GM12873 (cell line): ENCODE measurements at regions not wholly inside any gene's neighbourhood (a gene's known extent, or its start where the extent isn't known, plus 50 kb on each side); places are given as distances from the start of the nearest gene placed in this dataset.
A peak's percentile ranks its signal among the peaks of the same experiment; 100 is the strongest.

Experiments
- TF ChIP-seq, protein P1 (sequence below): IDR thresholded peaks from 2 replicates; pipeline ENCODE4 v1.5.1; 2012; ENCODE audit warnings: low read depth, mild to moderate bottlenecking, moderate library complexity, low read length, control low read depth; ENCODE audit not compliant: insufficient read depth; ENCODE audit errors: missing control alignments

DNA sequence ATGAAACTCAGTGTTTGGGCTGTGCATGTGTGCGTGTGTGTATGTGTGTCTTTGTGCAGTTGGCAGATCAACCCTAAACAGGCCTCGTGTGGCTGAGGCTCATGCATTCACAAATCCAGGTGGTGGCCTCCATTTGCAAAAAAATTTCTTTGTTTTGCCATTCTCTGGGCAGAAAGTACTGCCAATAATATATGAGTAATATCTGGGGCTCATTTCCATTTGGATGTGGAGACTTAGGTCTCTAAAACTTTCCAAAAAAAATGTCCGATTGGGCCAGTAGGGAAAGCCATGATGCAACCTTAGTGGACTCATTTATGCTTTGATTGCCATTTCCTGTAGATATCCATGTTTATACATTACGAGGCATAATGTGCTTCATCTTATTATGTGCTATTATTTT is 77.9 kb upstream of the RPS23 start:
- TF ChIP-seq, protein P1, sequence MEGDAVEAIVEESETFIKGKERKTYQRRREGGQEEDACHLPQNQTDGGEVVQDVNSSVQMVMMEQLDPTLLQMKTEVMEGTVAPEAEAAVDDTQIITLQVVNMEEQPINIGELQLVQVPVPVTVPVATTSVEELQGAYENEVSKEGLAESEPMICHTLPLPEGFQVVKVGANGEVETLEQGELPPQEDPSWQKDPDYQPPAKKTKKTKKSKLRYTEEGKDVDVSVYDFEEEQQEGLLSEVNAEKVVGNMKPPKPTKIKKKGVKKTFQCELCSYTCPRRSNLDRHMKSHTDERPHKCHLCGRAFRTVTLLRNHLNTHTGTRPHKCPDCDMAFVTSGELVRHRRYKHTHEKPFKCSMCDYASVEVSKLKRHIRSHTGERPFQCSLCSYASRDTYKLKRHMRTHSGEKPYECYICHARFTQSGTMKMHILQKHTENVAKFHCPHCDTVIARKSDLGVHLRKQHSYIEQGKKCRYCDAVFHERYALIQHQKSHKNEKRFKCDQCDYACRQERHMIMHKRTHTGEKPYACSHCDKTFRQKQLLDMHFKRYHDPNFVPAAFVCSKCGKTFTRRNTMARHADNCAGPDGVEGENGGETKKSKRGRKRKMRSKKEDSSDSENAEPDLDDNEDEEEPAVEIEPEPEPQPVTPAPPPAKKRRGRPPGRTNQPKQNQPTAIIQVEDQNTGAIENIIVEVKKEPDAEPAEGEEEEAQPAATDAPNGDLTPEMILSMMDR: no peak

DNA sequence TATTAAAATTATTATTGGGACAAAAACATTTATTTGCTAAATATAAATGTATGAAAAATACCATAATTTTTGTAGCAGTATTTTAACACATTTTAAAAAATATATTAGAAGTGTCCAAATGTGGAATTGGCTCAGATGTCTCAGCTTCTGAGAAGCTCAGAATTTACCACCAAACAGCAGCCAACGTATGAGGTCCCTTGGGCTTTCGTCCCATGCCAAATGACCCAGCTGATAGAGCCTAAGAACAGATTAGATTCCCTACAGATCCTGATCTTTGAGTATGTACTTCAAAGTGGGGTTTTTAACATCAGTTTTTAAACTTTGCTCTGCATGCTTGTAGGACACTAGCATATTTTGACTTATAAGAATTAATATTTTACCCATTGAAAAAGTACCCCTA is 77.3 kb upstream of the RPS23 start:
- TF ChIP-seq, protein P1: no peak

DNA sequence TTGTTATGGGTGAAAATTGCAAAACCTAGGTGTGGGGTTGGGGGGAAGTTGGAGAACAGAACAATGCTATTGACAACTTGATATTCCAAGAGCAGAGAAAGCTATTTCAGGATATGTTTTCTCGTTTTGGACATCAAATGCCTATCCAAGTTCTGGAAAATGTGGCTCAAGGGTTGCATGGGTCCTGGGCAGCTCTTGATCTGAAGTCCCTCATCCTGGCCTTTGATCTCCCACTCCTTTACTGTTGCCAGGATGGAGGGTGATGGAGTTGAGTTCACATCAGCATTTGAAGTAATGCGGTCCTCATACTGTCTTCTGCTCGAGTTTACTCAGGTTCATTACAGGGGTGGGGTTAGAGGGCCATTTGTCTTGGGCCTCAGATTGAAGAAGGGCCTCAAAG is 76.9 kb upstream of the RPS23 start:
- TF ChIP-seq, protein P1: no peak

DNA sequence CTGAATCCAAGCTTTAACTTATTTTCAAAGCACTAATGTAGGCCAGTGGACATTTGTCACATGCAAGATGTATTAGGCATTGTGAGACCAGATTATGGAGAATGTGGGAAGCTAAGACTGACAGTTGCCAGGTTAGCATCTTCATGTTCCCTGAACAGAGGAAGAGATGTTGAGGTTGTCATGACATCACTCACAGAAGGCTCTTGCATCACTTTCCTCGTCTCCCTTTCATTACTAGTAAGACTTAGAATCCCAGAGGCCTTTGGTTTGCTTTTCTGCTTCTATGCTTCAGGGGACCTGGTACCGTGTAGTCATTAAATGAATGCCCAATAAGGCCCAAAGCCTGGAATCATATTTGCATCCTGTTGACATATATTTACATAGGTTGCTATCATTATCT is 76.4 kb upstream of the RPS23 start:
- TF ChIP-seq, protein P1: no peak

DNA sequence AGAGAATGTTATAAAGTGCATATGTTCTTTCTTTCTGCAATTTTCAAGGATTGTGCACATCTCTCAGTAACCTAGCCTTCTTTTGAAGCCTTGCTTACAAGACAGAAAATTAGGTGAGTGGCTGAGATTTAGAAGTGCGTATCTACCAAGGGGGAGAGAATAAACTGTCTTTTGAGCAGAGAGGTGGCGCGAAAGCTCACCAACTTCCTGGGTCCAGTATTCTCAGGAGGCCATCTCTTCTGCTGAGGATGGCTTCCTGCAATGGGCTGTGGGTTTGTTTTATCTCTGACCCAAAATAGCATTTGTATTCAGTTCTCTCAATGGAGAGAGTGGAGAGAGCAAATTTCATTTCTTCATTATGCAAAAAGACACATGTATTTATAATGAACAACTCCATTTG is 75.4 kb upstream of the RPS23 start:
- TF ChIP-seq, protein P1: no peak

DNA sequence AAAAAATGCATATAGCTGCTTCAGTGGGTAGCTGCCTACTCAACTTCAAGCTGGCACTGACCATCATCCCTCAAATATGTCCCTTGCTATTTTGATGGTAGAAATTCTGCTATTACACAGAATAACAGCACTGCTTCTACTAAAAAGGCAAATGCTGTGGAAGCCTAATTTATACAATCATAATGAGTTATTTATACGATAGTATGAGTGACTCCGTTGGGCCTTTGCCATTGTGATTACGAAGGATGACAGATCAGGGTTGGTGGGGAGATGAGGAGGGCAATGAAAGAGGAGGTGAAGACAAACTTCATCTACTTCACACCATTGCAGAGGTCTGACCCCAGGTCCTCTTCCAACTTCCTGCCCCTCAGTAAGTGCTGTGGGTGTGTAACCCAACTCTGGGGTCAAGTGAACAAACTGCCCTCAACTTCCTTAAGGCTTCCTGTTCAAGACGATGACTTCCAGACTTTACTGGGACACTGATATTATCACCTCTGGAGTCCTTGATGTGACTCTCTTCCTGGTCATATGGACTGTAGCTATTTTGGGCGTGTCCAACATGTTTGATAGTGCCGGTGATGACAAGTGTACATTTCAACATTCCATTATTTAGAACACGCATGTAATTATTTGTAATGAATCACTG is 74.1 kb upstream of the RPS23 start:
- TF ChIP-seq, protein P1: no peak

DNA sequence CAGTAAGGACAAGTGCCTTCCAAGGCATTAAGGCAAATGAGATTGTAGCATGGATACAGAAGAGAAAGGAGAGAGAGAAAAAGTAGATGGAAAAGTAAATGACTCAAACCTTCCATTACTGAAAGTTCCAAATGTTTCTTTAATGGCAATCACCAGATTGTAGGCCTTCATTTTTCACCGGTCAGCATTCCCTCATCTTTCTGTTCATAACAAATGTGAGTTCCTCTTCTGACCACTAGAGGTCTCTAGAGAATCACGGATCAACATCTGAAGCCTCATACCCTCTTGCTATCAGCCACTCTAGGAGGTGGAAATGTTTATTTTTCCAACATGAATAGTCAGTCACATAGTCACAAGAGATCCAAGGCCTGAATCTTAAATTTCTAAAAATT is 73.6 kb upstream of the RPS23 start:
- TF ChIP-seq, protein P1: peak; percentile 72
